Inferior parietal cortex (tissue), 1 donor: ENCODE measurements at regions not wholly inside any gene's neighbourhood (a gene's known extent, or its start where the extent isn't known, plus 50 kb on each side); places are given as distances from the start of the nearest gene placed in this dataset.
"Not testable (repeated sequence)": the region's sequence is repeated elsewhere in the genome, so short reads cannot be mapped to it uniquely, and the experiment has no call there.

Source experiments
- DNase-seq: peaks from one replicate; pipeline ENCODE4 v3.0.0-alpha.2; 2016; ENCODE audit errors: extremely low spot score

- not testable (repeated sequence) for DNase-seq
These were observed 156.2 kb upstream of the GIMD1 start for GRCh38 chr4:106524772-106525171.

DNA sequence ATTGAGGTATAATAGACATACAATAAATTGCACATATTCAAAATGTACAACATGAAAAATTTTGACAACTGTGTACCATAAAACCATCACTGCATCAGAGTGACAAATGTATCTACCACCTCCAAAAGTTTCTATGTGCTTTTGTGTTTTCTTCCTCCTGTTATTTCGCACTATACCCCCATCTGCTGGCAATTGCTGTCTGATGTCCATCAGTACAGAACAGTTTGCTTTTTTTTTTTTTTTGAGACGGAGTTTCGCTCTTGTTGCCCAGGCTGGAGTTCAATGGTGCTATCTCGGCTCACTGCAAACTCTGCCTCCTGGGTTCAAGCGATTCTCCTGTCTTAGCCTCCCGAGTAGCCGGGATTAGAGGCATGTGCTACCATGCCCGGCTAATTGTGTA is 154.3 kb upstream of the GIMD1 start:
- DNase-seq: no peak

DNA sequence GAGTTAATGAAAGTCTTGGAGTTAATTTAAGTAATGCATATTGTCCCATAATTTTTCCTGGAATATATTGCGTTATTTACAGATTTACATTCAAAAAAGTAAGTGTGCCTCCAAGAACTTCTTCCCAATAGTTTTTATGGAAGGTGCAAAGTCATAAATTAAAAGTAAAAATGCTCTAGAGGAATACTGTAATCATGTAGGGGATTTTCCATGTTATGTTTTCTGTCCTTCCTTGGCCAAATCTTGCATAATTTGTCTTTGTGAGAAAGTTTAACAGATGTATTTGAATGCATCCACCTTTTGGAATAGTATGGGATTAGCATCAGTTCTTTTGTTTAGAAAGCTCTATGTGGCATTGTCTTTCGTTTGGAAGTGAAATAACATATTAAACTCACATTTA is 144.1 kb upstream of the GIMD1 start:
- DNase-seq: no peak

DNA sequence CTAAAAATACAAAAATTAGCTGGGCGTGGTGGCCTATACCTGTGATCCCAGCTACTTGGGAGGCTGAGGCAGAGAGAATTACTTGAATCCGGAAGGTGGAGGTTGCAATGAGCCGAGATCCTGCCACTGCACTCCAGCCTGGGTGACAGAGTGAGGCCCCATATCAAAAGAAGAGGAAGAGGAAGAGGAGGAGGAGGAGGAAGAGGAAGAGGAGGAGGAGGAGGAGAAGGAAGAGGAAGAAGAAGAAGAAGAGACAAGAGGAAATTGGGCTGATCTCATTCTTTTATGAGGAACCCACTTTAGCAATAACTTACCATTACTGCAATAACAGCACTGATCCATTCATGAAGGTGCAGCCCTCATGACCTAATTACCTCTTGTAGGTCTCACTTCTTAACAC is 138.9 kb upstream of the GIMD1 start:
- DNase-seq: no peak

GRCh38 chr4:106503116-106504050 is 134.8 kb upstream of the GIMD1 start:
- no peak for DNase-seq

- DNase-seq: peak; percentile 41
These were observed 133.6 kb upstream of the GIMD1 start for GRCh38 chr4:106502106-106502699.

DNA sequence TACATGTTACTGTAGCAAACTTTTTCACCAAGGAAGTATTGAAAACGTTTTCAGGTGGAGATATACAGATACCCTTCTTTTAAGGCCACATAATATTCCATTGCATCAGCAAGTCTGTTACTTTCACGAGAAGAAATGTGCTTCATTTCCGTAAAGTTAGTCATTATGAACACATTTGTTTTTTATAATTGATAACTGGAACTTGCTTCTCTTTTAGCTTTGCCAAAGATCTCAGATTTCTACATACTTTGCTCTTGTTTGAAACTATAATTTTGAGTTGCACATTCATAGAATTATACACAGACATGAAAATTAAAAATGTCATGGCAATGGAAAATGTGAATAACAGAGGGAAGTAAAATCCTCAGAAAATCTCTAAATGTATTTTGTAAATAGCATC is 128.7 kb upstream of the GIMD1 start:
- no peak for DNase-seq

GRCh38 chr4:106496061-106496460 is 127.5 kb upstream of the GIMD1 start:
- no peak for DNase-seq

DNA sequence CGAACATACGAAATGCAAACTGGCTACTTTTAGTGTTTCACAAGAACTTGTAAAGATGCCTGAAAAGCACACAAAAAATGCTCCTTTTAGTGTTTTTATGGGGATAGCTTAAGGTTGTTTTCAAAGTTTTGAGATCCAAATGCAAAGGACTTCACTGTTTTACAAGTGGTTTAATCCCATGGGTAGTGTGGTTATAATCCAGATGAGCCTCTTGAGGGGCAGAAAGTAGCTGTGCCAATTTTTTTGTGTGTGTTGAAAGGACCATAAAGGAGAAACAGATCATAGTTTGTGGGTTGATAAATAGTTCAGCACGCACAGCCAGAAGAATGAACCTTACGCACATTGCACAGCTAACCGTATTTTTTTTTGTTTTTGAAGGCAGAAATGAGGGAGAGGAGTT is 126.9 kb upstream of the GIMD1 start:
- DNase-seq: no peak

DNA sequence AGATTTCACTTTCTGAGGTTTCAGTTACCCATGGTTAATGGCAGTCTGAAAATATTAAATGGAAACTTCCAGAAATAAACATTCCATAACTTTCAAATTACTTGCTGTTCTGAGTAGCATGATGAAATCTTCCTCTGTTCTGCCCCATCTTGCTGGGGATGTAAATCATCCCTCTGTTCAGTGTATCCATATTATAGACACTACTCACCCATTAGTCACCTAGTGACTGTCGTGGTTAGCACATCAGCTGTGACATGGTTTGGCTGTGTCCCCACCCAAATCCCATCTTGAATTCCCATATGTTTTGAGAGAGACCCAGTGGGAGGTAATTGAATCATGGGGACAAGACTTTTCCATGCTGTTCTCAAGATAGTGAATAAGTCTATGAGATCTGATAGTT is 125.5 kb upstream of the GIMD1 start:
- no peak for DNase-seq

DNA sequence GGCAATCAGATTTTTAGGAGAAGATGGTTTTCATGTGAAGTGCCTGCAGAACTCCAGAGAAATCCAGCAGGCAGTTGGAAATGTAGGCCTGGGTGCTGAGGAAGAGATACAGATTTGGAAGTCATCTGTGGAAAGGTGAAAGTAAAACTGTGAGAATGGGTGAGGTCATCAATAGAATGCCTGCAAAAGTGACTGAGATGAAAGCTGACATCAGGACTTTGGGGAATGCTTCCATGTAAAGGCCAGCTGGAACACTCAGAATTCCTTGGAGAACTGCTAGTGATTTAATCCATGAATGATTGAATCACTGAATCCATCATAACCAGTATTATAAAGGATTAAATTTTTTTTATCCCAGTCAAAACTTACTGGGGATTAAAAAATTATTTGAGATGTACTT is 124.5 kb upstream of the GIMD1 start:
- no peak for DNase-seq

GRCh38 chr4:106486533-106486932 is 118.0 kb upstream of the GIMD1 start:
- DNase-seq: no peak

GRCh38 chr4:106481801-106482200 is 113.2 kb upstream of the GIMD1 start:
- no peak for DNase-seq

- DNase-seq: no peak
These were observed 109.6 kb upstream of the GIMD1 start for GRCh38 chr4:106478152-106478551.

DNA sequence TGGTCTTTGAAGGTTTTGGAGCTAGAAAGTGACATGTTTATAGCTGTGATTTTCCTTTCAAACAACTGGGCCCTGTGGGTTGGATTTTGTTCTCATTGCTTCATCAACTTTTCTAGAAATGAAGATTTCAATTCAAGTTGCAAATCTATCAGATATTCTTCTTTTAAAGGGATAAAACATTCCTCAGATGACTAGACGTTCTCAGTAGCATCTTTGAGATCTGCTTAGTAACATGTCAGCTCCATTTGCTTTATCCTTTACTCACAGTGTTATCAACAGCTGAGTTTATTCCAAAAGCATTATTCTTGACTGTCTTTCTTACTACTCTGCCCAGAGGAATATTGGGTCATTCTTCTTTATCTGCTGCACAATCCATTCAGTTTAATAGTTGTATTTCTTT is 108.2 kb upstream of the GIMD1 start:
- no peak for DNase-seq

DNA sequence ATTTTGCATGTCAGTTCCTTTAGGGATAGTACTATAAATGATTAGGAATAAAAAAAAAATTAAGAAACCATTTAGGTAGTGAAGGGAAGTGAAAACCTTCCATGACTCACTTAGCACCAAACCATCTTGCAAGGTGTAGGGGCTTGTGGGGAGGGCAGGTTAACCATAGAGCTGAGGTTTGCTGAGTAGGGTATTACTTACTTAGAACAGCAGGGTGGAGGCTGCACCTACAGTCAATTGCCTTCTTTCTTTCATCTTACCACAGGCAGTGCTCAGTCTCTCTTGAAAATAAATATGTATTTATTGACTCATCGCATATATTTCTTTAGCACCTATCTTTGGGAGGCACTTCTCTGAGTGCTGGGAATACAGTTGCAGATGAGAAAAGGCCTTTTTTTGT is 104.9 kb upstream of the GIMD1 start:
- no peak for DNase-seq

DNA sequence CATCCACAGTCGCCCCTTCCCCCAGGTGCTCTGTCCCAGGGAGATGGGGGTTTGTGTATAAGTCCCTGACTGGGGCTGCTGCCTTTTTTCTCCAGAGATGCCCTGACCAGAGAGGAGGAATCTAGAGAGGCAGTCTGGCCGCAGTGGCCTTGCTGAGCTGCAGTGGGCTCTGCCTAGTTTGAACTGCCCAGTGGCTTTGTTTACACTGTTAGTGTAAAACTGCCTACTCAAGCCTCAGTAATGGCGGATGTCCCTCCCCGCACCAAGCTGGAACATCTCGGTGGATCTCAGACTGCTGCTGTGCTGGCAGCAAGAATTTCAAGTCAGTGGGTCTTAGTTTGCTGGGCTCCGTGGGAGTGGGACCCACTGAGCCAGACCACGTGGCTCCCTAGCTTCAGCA is 102.6 kb upstream of the GIMD1 start:
- no peak for DNase-seq

- no peak for DNase-seq
These were observed 95.0 kb upstream of the GIMD1 start for GRCh38 chr4:106463622-106464021.

DNA sequence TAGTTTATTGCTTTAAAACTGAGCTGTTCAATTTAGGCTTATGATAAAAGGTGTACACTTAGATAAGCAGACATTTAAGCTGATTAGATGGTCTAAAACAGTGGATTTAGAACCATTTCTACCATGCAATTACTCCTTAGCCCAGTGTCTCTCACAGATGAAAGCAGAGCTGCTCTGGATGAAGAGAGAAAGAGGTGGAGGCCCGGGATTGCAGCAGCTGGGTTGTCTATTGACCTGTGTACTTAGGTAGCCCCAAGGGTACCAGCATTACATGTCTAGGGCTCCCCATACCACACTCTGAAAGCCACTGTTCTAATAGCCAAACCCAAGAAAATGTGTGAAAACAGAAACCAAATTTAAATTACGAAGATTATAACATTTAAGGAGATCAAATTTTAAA is 86.0 kb upstream of the GIMD1 start:
- no peak for DNase-seq

- DNase-seq: no peak
These were observed 85.4 kb upstream of the GIMD1 start for GRCh38 chr4:106454021-106454420.

- no peak for DNase-seq
These were observed 82.5 kb upstream of the GIMD1 start for GRCh38 chr4:106451091-106451490.

DNA sequence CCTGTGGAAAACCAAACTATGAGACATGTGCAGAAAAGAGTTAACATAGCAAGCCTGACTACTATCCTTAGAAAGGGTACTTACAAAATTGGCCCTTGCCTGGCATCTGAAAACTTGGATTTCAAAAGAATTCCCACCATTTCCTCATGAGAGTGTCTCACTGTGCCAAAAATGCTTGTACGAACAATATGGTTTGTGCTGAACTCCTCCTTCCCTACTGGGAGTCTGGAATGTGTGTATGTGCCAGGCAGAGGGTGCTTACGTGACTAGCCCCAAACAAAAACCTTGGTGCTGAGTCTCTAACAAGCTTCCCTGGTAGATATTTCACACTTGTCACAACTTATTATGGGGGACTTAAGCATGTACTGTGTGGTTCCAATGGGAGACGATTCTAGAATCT is 81.7 kb upstream of the GIMD1 start:
- no peak for DNase-seq

DNA sequence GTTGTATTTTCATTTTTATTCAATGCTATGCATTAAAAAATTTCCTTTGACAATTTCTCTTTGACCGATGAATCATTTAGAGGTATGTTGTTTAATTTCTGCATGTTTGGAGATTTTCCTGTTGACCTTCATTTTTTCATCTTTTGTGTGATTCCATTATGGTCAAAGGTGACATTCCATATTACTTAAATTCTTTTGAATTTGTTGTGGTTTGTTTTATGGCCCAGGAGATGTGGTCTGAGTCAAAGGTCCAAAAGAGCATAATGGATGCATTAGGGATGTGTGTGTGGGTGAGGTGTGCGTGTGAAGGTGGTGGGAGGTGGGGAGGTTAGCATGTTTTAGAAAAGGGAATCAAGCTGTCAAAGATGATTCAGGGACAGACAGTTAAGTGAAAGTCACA is 76.0 kb upstream of the GIMD1 start:
- DNase-seq: no peak
